Trophoblast cell (in vitro differentiated cells and primary cell): ENCODE measurements at regions not wholly inside any gene's neighbourhood (a gene's known extent, or its start where the extent isn't known, plus 50 kb on each side); places are given as distances from the start of the nearest gene placed in this dataset.
"Not testable (repeated sequence)": the region's sequence is repeated elsewhere in the genome, so short reads cannot be mapped to it uniquely, and the experiment has no call there.

ENCODE experiments used
- DNase-seq, 2 donors: peaks; one replicate each; pipeline ENCODE4 v3.0.0-alpha.2; 2016
- H2AFZ ChIP-seq: 2 replicates; pipeline ENCODE4 v1.6.1; 2013; ENCODE audit warnings: low read length, moderate library complexity, mild to moderate bottlenecking; ENCODE audit not compliant: insufficient read depth, poor library complexity
- H2AK5ac ChIP-seq: 2 replicates; pipeline ENCODE4 v1.6.1; 2013; ENCODE audit warnings: mild to moderate bottlenecking, low read length
- H2BK120ac ChIP-seq: 2 replicates; pipeline ENCODE4 v1.6.1; 2013; ENCODE audit warnings: low read length, mild to moderate bottlenecking, moderate library complexity; ENCODE audit not compliant: insufficient read depth, poor library complexity
- H2BK12ac ChIP-seq: 2 replicates; pipeline ENCODE4 v1.6.1; 2013; ENCODE audit warnings: mild to moderate bottlenecking, low read length, moderate library complexity
- H2BK5ac ChIP-seq: 2 replicates; pipeline ENCODE4 v1.6.1; 2013; ENCODE audit warnings: low read length, low read depth, moderate library complexity, mild to moderate bottlenecking; ENCODE audit not compliant: poor library complexity
- H3K14ac ChIP-seq: 2 replicates; pipeline ENCODE4 v1.6.1; 2013; ENCODE audit warnings: mild to moderate bottlenecking, low read length
- H3K18ac ChIP-seq: 2 replicates; pipeline ENCODE4 v1.6.1; 2013; ENCODE audit warnings: mild to moderate bottlenecking, low read length
- H3K23ac ChIP-seq: 2 replicates; pipeline ENCODE4 v1.6.1; 2013; ENCODE audit warnings: low read length
- H3K27ac ChIP-seq: 2 replicates; pipeline ENCODE4 v1.5.1; 2013; ENCODE audit warnings: low read depth, mild to moderate bottlenecking, inconsistent platforms, low read length, moderate library complexity
- H3K27me3 ChIP-seq: 2 replicates; pipeline ENCODE4 v1.6.1; 2013; ENCODE audit warnings: inconsistent platforms, mild to moderate bottlenecking, low read length, moderate library complexity; ENCODE audit not compliant: insufficient read depth
- H3K36me3 ChIP-seq, 2 experiments: 1 replicate in 1 of 2; 2 replicates in 1 of 2; pipeline ENCODE4 v1.6.1; 2013; ENCODE audit warnings: low read length in 2 of 2, mild to moderate bottlenecking in 2 of 2, moderate library complexity in 1 of 2; ENCODE audit not compliant: insufficient read depth in 2 of 2, control insufficient read depth in 1 of 2
- H3K4ac ChIP-seq: 2 replicates; pipeline ENCODE4 v1.6.1; 2013; ENCODE audit warnings: low read depth, mild to moderate bottlenecking, low read length, moderate library complexity
- H3K4me1 ChIP-seq, 2 experiments: 1 replicate in 1 of 2; 2 replicates in 1 of 2; pipeline ENCODE4 v1.6.1; 2013; ENCODE audit warnings: low read length in 2 of 2, mild to moderate bottlenecking in 2 of 2, moderate library complexity in 1 of 2; ENCODE audit not compliant: insufficient read depth in 2 of 2, control insufficient read depth in 1 of 2
- H3K4me2 ChIP-seq: 2 replicates; pipeline ENCODE4 v1.6.1; 2013; ENCODE audit warnings: inconsistent platforms, mild to moderate bottlenecking, low read length, moderate library complexity
- H3K4me3 ChIP-seq: 2 replicates; pipeline ENCODE4 v1.5.1; 2013; ENCODE audit warnings: mild to moderate bottlenecking, low read depth, low read length, inconsistent platforms
- H3K79me1 ChIP-seq: one replicate; pipeline ENCODE4 v1.6.1; 2013; ENCODE audit warnings: low read length
- H3K79me2 ChIP-seq: 2 replicates; pipeline ENCODE4 v1.6.1; 2013; ENCODE audit warnings: low read length, mild to moderate bottlenecking; ENCODE audit not compliant: control insufficient read depth, insufficient read depth, poor library complexity
- H3K9ac ChIP-seq: 2 replicates; pipeline ENCODE4 v1.6.1; 2013; ENCODE audit warnings: mild to moderate bottlenecking, low read length
- H3K9me3 ChIP-seq: 2 replicates; pipeline ENCODE4 v1.6.1; 2013; ENCODE audit warnings: low read depth, mild to moderate bottlenecking, control low read depth, inconsistent platforms, low read length; ENCODE audit not compliant: insufficient read depth
- H4K12ac ChIP-seq: 2 replicates; pipeline ENCODE4 v1.6.1; 2013; ENCODE audit warnings: low read depth, mild to moderate bottlenecking, low read length, moderate library complexity
- H4K8ac ChIP-seq: 2 replicates; pipeline ENCODE4 v1.6.1; 2013; ENCODE audit warnings: low read depth, mild to moderate bottlenecking, low read length, moderate library complexity
- H4K91ac ChIP-seq: one replicate; pipeline ENCODE4 v1.6.1; 2013; ENCODE audit warnings: low read depth, mild to moderate bottlenecking, low read length, moderate library complexity
- WGBS: extraction: QIAGEN DNeasy Blood & Tissue Kit; methylation state at CpG from one replicate; pipeline ENCODE4 v1.1.7; 2013; ENCODE audit warnings: missing lambda C conversion rate; ENCODE audit not compliant: insufficient read length, insufficient coverage; ENCODE audit errors: extremely low coverage; 5-methylcytosine and 5-hydroxymethylcytosine counted together

DNA sequence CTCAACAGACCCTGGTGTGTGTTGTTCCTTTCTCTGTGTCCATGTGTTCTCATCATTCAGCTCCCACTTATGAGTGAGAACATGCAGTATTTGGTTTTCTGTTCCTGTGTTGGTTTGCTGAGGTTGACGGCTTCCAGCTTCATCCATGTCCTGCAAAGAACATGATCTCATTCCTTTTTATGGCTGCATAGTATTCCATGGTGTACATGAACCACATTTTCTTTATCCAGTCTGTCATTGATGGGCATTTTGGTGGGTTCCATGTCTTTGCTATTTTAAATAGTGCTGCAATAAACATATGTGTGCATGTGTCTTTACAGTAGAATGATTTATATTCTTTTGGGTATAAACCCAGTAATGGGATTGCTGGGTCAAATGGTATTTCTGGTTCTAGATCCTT is 88.9 kb downstream of the BTG1 start:
- not testable (repeated sequence) for DNase-seq, H4K8ac ChIP-seq, H4K12ac ChIP-seq, H2AFZ ChIP-seq, H3K27me3 ChIP-seq, H3K79me1 ChIP-seq, H2BK12ac ChIP-seq, H3K4ac ChIP-seq, H3K4me1 ChIP-seq, H3K36me3 ChIP-seq, H3K9ac ChIP-seq, H3K9me3 ChIP-seq, H4K91ac ChIP-seq, H3K4me2 ChIP-seq, H2AK5ac ChIP-seq, H3K23ac ChIP-seq, H3K79me2 ChIP-seq, H3K18ac ChIP-seq, H3K27ac ChIP-seq, H2BK5ac ChIP-seq, H3K4me3 ChIP-seq, H2BK120ac ChIP-seq, H3K14ac ChIP-seq
- no CpG with 5 or more reads among the region's 1 CpG for WGBS

DNA sequence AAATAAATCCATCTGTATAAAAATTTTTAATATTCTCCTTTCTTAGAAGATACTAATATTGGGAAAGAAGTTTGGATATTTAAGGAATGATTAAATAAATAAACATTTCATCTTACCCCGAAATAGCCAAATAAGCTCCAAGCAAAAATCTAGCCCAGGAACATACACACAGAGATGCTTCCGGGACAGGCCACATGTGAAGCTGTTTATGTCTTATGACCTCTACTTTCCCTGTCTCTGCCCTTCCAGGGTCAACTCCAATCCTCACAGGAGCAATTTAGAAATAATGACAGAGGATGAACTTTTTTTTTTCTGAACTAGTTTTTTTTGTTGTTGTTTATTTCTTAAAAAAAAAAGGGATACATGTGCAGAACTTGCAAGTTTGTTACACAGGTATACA is 89.4 kb downstream of the BTG1 start:
- Histone ChIP-seq H3K9ac (no peak overlapping the region), H3K9me3 (no peaks in the 10 kb centered on the region), H3K4me2 (no peak overlapping the region), H3K23ac (no peak overlapping the region), H2BK120ac (no peak overlapping the region), H4K12ac (no peak overlapping the region), H2AFZ (no peak overlapping the region), H2BK12ac (no peak overlapping the region), H3K14ac (no peak overlapping the region), H3K36me3 (no peaks in the 10 kb centered on the region), H3K79me1 (no peaks in the 10 kb centered on the region), H3K27ac (no peak overlapping the region), H3K4me1 (no peaks in the 10 kb centered on the region), H3K27me3 (no peaks in the 10 kb centered on the region), H4K8ac (no peak overlapping the region), H2AK5ac (no peak overlapping the region), H3K4me3 (no peak overlapping the region), H2BK5ac (no peak overlapping the region), H3K18ac (no peak overlapping the region), H3K4ac (no peak overlapping the region), H3K79me2 (no peaks in the 10 kb centered on the region), H4K91ac (no peak overlapping the region)
- no CpG with 5 or more reads among the region's 2 CpGs for WGBS
- no peak for DNase-seq

GRCh38 chr12:92055877-92056276 is 89.8 kb downstream of the BTG1 start:
- H2AFZ ChIP-seq, result no peak overlapping the region
- no peak overlapping the region for H3K23ac ChIP-seq
- H3K9me3 ChIP-seq, result peaks cover under 1% of the 10 kb centered on the region
- H4K91ac ChIP-seq, result no peak overlapping the region
- H3K79me1 ChIP-seq, result no peaks in the 10 kb centered on the region
- H3K4ac ChIP-seq, result no peak overlapping the region
- no peak overlapping the region for H2BK5ac ChIP-seq
- no peak overlapping the region for H3K9ac ChIP-seq
- no peaks in the 10 kb centered on the region for H3K79me2 ChIP-seq
- H4K8ac ChIP-seq, result no peak overlapping the region
- no peak overlapping the region for H2BK12ac ChIP-seq
- H2BK120ac ChIP-seq, result no peak overlapping the region
- no CpG with 5 or more reads among the region's 4 CpGs for WGBS
- H3K14ac ChIP-seq, result no peak overlapping the region
- H4K12ac ChIP-seq, result no peak overlapping the region
- no peak overlapping the region for H3K27ac ChIP-seq
- H3K4me3 ChIP-seq, result no peak overlapping the region
- no peaks in the 10 kb centered on the region for H3K27me3 ChIP-seq
- no peak for DNase-seq
- H2AK5ac ChIP-seq, result no peak overlapping the region
- H3K4me1 ChIP-seq, result no peaks in the 10 kb centered on the region
- no peak overlapping the region for H3K4me2 ChIP-seq
- no peaks in the 10 kb centered on the region for H3K36me3 ChIP-seq
- no peak overlapping the region for H3K18ac ChIP-seq

DNA sequence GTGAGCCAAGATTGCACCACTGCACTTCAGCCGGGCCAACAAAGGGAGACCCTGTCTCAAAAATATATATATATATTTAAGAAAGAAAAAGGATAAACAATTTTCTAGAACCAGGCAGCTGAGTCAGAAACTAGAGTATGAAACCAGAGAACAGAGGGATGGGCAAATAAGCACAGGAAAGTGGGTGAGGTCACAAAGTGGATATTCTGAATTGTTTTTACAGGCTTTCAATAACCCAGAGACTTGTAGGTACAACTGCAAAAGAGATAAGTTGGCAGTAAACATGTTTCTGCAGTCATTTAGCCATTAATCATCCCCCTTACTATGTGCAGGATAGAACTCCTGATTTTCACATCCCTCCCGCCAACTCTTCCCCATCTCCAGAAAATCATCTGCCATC is 94.2 kb downstream of the BTG1 start:
- H3K9me3 ChIP-seq, result peaks cover 2% of the 10 kb centered on the region
- H3K4me3 ChIP-seq, result no peak overlapping the region
- no peak overlapping the region for H3K4me2 ChIP-seq
- no peaks in the 10 kb centered on the region for H3K27me3 ChIP-seq
- H4K8ac ChIP-seq, result no peak overlapping the region
- H4K12ac ChIP-seq, result no peak overlapping the region
- H4K91ac ChIP-seq, result no peak overlapping the region
- H3K79me2 ChIP-seq, result no peaks in the 10 kb centered on the region
- WGBS, result no CpG with 5 or more reads among the region's 2 CpGs
- no peak overlapping the region for H3K9ac ChIP-seq
- H3K4ac ChIP-seq, result no peak overlapping the region
- H2AFZ ChIP-seq, result no peak overlapping the region
- H2AK5ac ChIP-seq, result no peak overlapping the region
- no peak overlapping the region for H3K27ac ChIP-seq
- no peak overlapping the region for H2BK120ac ChIP-seq
- H2BK5ac ChIP-seq, result no peak overlapping the region
- no peak overlapping the region for H3K14ac ChIP-seq
- no peak overlapping the region for H3K23ac ChIP-seq
- no peak overlapping the region for H3K18ac ChIP-seq
- H3K4me1 ChIP-seq, result no peaks in the 10 kb centered on the region
- no peaks in the 10 kb centered on the region for H3K79me1 ChIP-seq
- H2BK12ac ChIP-seq, result no peak overlapping the region
- DNase-seq, result no peak
- H3K36me3 ChIP-seq, result no peaks in the 10 kb centered on the region
